Activated naive CD8-positive, alpha-beta T cell treated with anti-CD3 and anti-CD28 coated beads, Interleukin-2, amount 10 ng/mL, durations not matched to agents 7 days and 5 days (primary cell): ENCODE measurements at regions not wholly inside any gene's neighbourhood (a gene's known extent, or its start where the extent isn't known, plus 50 kb on each side); places are given as distances from the start of the nearest gene placed in this dataset.

Experiments used
- ATAC-seq: fragments of 150-1000 bp; cut with Tn5 transposase; one replicate; pipeline ENCODE4 v1.10.0; 2021; ENCODE audit warnings: low read depth, moderate library complexity
- POLR2A ChIA-PET: fragments of 350-600 bp; sonication (Branson Sonifier 250); formaldehyde crosslinking; loops from one replicate; lab custom pipeline; 2021; ENCODE audit warnings: antibody characterized with exemption; lab: Charles Lee
- DNase-seq: peaks from one replicate; pipeline ENCODE4 v3.0.0; 2021
- H3K27ac Mint-ChIP-seq: one replicate; pipeline ENCODE4 v1.8.0; 2022; ENCODE audit warnings: mild to moderate bottlenecking, mixed read lengths
- H3K27me3 Mint-ChIP-seq: one replicate; pipeline ENCODE4 v1.8.0; 2022; ENCODE audit warnings: mild to moderate bottlenecking, moderate library complexity, mixed read lengths
- H3K36me3 Mint-ChIP-seq: one replicate; pipeline ENCODE4 v1.8.0; 2021; ENCODE audit warnings: mild to moderate bottlenecking, mixed read lengths
- H3K4me1 Mint-ChIP-seq: one replicate; pipeline ENCODE4 v1.8.0; 2021; ENCODE audit warnings: mixed read lengths
- H3K4me3 Mint-ChIP-seq: one replicate; pipeline ENCODE4 v1.8.0; 2022; ENCODE audit warnings: mild to moderate bottlenecking, moderate library complexity, mixed read lengths
- H3K9me3 Mint-ChIP-seq: one replicate; pipeline ENCODE4 v1.8.0; 2021; ENCODE audit warnings: mixed read lengths

DNA sequence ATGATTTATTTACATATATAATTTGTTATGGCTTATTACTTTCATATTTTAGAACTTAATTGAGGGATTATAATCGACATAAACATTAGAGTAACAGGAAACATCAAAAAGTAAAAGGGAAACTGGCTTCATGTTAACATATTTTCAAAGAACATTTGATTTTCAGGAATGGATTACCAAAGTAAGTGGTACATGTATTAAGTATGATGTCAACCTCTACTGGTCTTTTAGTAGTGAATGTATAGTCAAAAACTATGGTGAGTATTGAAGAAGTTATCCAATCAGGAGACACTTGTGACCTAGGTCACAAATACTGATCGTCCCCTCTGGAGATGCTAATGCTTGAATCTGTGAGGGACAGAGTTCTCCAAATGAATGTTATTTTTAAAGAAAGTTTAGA is 768.9 kb upstream of the ADGRL4 start:
- H3K36me3 Mint-ChIP-seq = no peaks in the 10 kb centered on the region
- no peak overlapping the region for H3K27ac Mint-ChIP-seq
- H3K27me3 Mint-ChIP-seq = no peaks in the 10 kb centered on the region
- no peak for DNase-seq
- ATAC-seq = no peak
- H3K9me3 Mint-ChIP-seq = no peaks in the 10 kb centered on the region
- POLR2A ChIA-PET = no interaction called here
- H3K4me1 Mint-ChIP-seq = no peaks in the 10 kb centered on the region
- H3K4me3 Mint-ChIP-seq = no peak overlapping the region

DNA sequence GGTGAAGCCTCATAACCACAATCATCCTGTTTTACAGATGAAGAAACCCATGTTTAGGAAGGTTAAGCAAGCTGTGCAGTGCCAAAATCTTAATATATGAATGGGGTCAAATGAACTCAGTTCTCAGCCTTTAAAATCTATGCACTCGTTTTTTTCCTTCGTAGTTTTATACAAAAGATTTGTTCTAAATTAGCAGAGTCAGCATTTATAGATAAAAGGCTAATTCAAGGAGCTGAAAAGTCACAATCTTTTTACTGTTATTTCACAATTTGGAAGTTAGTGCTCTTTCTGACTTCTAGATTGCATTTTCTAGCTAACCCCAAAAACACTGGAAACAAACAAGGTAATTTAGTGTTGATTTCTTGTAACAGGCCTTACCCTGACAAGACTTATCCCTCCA is 766.9 kb upstream of the ADGRL4 start:
- Mint-ChIP-seq H3K27me3 (no peaks in the 10 kb centered on the region), H3K36me3 (no peaks in the 10 kb centered on the region), H3K9me3 (peaks cover 4% of the 10 kb centered on the region), H3K27ac (no peak overlapping the region), H3K4me1 (no peaks in the 10 kb centered on the region), H3K4me3 (no peak overlapping the region)
- DNase-seq (no peak), ATAC-seq (no peak)
- POLR2A ChIA-PET = no interaction called here

DNA sequence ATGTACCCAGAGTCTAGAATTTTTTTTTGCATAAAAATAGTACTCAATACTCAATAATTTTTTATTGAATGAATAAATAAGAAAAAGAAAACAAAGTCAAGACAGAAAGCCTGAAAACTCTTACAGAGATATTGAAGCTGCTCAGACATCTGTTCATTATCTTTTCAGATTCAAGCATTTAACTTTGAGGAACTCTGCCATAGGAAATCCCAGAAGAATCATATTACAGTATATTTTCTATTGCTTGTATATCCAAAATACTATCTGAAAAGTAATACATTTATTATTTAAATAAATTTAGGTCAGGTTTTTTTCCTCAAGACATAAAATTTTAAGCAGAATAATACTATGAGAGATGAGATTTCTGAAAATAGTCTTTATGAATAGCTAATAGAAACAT is 755.9 kb upstream of the ADGRL4 start:
- no peaks in the 10 kb centered on the region for H3K36me3 Mint-ChIP-seq
- H3K27me3 Mint-ChIP-seq = no peaks in the 10 kb centered on the region
- H3K4me1 Mint-ChIP-seq = no peaks in the 10 kb centered on the region
- H3K9me3 Mint-ChIP-seq = peaks cover 5% of the 10 kb centered on the region
- DNase-seq = no peak
- POLR2A ChIA-PET = no interaction called here
- no peak overlapping the region for H3K27ac Mint-ChIP-seq
- ATAC-seq = no peak
- H3K4me3 Mint-ChIP-seq = no peak overlapping the region

DNA sequence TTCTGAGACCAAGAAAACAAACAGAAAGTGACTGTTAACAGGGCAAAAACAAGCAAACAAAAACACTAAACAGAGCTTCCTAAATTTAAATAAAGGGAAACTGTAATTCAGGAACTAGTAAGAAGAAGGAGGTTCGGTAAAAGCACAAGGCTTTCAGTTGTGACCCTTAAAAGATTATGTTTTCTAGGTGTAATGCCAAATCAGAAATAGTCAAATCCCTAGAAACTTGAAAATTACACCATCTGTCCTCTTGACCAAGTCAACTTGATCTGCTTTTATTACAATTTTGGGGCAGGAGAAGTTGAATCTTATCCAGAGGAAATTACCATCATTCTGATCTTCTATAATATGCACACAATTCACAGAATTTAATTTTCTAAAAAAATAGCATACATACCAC is 754.0 kb upstream of the ADGRL4 start:
- Mint-ChIP-seq H3K36me3 (no peaks in the 10 kb centered on the region), H3K27ac (no peak overlapping the region), H3K27me3 (no peaks in the 10 kb centered on the region), H3K4me1 (no peaks in the 10 kb centered on the region), H3K4me3 (no peak overlapping the region), H3K9me3 (peaks cover 1% of the 10 kb centered on the region)
- POLR2A ChIA-PET = no interaction called here
- no peak for DNase-seq
- ATAC-seq = no peak

DNA sequence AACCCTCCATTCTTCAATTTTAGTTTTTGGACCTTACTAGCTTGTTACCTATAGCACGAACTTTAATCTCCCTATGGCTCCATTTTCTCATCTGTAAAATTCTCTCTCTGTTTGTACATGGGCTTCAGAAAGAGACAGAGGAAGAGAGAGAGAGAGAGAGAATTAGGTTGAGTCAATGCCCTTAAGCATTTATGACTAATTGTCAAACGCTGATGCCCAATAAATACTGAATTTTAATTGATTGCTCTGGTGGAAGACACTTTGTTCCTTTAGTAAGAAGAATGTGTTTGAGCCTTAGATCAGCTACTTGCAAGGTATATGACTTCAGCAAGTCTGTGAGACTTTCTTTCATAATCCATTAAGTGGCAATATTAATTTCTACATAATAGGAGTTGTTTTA is 743.1 kb upstream of the ADGRL4 start:
- ATAC-seq (no peak), DNase-seq (no peak)
- POLR2A ChIA-PET = no interaction called here
- Mint-ChIP-seq H3K9me3 (peaks cover 2% of the 10 kb centered on the region), H3K36me3 (no peaks in the 10 kb centered on the region), H3K4me1 (no peaks in the 10 kb centered on the region), H3K27me3 (no peaks in the 10 kb centered on the region), H3K4me3 (no peak overlapping the region), H3K27ac (no peak overlapping the region)

DNA sequence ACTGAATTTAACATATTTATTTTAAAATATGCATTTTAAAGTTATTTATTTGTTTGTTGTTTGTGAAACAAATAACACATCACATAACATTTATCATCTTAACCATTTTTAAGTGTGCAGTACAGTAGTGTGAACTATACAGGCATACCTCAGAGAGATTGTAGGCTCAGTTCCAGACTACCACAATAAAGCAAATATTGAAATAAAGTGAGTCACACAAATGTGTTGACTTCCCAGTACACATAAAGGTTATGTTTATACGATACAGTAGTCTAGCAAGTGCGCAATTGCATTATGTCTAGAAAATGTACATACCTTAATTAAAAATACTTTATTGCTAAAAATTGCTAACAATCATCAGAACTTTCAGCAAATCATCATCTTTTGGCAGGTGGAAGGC is 739.4 kb upstream of the ADGRL4 start:
- H3K27ac Mint-ChIP-seq = no peak overlapping the region
- H3K9me3 Mint-ChIP-seq = peaks cover 2% of the 10 kb centered on the region
- no peaks in the 10 kb centered on the region for H3K4me1 Mint-ChIP-seq

DNA sequence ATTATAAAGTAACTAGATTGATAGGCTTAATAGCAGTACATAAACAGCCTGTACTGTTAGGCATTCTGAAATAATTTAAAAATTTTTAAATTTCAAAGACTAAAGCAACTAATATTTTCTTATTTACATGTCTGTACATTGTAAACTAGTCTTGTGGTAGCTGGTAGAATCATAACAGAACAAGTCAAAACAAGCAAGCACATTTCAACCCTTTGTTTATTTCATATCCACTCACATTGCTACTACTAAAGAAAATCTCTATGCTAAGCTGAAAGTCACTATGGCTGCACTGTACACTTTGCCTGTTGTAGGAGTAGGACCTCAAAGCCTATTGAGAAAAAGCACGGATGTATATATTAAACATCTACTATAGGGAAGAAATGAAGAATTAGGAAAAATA is 738.2 kb upstream of the ADGRL4 start:
- Mint-ChIP-seq H3K4me3 (no peak overlapping the region), H3K27ac (no peak overlapping the region), H3K4me1 (no peaks in the 10 kb centered on the region), H3K36me3 (no peaks in the 10 kb centered on the region), H3K27me3 (no peaks in the 10 kb centered on the region), H3K9me3 (no peaks in the 10 kb centered on the region)
- ATAC-seq = no peak
- POLR2A ChIA-PET = no interaction called here
- DNase-seq = no peak

More for the DNA sequence above, 739.4 kb upstream of the ADGRL4 start:
- DNase-seq (no peak), ATAC-seq (no peak)
- Mint-ChIP-seq H3K36me3 (no peaks in the 10 kb centered on the region), H3K27me3 (no peaks in the 10 kb centered on the region), H3K4me3 (no peak overlapping the region)
- POLR2A ChIA-PET = no interaction called here

DNA sequence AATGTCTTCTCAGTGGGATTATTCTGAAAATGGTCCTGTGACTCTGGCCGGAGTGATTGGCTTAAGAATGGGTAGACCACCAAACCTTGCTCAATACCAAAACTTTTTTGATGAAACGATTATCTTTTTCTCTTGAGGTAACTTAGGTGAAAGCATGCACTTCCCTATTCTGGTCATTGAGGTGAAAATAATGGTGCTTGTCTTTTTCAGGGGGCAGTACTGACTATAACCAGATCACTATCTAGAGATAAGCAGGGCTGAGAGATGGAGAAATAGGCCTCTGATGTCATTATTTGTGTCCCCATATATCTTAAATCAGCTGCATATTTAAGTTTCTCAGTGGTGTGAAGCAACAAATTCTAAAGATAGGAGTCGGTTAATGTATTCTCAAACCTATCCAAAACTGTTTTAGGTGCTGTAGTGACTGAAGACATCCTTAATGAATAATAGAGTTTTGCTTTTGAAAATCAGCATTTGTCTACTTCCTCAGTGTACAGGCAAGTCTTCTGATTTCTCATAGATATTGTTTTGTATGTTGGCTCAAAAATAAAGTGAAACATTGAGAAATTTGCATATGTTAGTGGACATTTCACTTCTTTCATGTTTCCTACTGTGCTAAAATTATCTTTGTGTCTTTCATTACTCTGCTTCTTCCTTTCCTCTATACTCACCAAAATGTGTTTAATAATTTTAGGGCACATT is 735.3 kb upstream of the ADGRL4 start:
- Mint-ChIP-seq H3K4me1 (no peaks in the 10 kb centered on the region), H3K27me3 (no peaks in the 10 kb centered on the region), H3K36me3 (no peaks in the 10 kb centered on the region), H3K4me3 (no peak overlapping the region), H3K27ac (no peak overlapping the region), H3K9me3 (peaks cover 3% of the 10 kb centered on the region)
- DNase-seq = no peak
- POLR2A ChIA-PET = no interaction called here
- no peak for ATAC-seq

DNA sequence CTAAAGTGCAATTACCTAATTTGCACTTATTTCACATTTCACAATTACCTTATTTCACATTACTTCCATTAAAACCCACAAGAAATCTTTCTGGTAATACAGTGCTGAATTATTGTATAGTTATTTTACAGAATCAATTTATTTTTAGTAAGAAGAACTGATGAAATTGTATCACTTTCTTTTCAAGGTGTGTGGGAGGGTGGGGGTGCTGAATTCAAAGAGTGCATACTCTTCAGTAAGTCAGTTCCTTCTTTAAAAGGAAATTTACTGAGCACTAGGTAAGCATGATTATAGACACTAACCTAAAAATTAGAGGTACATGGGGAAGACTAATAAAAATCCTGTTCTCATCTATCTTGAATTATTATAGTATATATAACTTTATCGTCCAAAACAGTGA is 731.6 kb upstream of the ADGRL4 start:
- Mint-ChIP-seq H3K4me3 (no peak overlapping the region), H3K36me3 (no peaks in the 10 kb centered on the region), H3K4me1 (no peaks in the 10 kb centered on the region), H3K9me3 (peaks cover 3% of the 10 kb centered on the region), H3K27ac (no peak overlapping the region), H3K27me3 (no peaks in the 10 kb centered on the region)
- POLR2A ChIA-PET = no interaction called here
- DNase-seq = no peak
- ATAC-seq = no peak

DNA sequence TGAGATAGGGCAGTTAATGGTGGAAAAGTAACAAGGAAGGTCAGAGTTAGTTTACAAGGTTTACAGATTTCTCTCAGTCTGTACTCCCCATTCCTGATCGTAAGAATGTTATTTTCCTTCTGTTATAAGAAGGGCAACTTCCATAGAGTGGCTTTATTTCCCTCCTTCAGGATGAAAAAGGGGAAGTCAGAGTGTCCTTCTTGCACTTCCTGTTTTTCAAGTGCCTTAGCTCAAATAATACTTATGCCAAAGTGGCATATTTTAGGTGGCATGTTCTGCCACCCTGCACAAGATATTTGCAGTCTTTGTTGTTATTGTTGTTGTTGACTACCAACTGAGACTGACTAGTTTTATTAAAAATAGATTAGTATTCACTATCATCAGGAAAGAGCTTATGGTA is 730.7 kb upstream of the ADGRL4 start:
- POLR2A ChIA-PET = no interaction called here
- H3K4me1 Mint-ChIP-seq = no peaks in the 10 kb centered on the region
- H3K4me3 Mint-ChIP-seq = no peak overlapping the region
- DNase-seq = no peak
- H3K27me3 Mint-ChIP-seq = no peaks in the 10 kb centered on the region
- H3K9me3 Mint-ChIP-seq = peaks cover 3% of the 10 kb centered on the region
- H3K27ac Mint-ChIP-seq = no peak overlapping the region
- ATAC-seq = no peak
- H3K36me3 Mint-ChIP-seq = no peaks in the 10 kb centered on the region

DNA sequence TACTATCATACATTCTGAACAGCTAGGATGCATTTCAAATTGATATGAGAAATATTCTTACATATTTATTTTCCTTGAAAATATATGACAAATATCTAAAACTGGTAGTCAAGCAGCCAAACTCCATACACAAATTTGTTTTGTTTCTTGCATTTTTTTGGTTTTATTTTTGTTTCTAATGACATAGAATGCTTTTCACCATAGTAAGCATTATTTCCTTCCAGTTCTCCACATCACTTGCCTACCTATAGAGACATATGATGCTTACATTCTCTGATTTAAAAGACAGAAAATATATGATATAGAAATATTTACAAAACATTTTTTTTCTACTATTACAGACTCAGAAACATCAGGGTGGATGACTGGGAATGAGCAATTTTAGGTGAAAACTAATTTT is 726.4 kb upstream of the ADGRL4 start:
- no peaks in the 10 kb centered on the region for H3K4me1 Mint-ChIP-seq
- no peak overlapping the region for H3K4me3 Mint-ChIP-seq
- H3K36me3 Mint-ChIP-seq = no peaks in the 10 kb centered on the region
- no peak overlapping the region for H3K27ac Mint-ChIP-seq
- ATAC-seq = no peak
- peaks cover 5% of the 10 kb centered on the region for H3K9me3 Mint-ChIP-seq
- DNase-seq = no peak
- no peaks in the 10 kb centered on the region for H3K27me3 Mint-ChIP-seq
- POLR2A ChIA-PET = no interaction called here

DNA sequence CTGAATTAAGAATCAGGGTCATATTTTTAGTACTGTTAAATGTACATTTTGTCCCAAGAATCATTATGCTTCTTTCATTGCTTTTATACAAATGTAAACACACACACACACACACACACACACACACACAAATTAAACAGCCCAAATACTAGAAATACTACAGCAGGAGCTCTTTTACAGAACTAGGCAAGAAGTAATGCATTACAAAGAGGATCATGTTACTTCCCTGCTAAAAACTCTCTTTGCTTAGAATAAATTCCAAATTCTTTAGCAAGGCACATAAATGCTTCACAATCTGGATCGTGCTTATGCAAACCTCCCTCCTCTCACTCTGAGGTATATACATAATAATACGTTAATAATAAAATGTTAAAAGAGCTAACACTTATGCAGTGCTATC is 720.4 kb upstream of the ADGRL4 start:
- no peak for DNase-seq
- Mint-ChIP-seq H3K36me3 (no peaks in the 10 kb centered on the region), H3K27ac (no peak overlapping the region), H3K4me1 (no peaks in the 10 kb centered on the region), H3K4me3 (no peak overlapping the region), H3K9me3 (peaks cover 2% of the 10 kb centered on the region), H3K27me3 (no peaks in the 10 kb centered on the region)
- POLR2A ChIA-PET = no interaction called here
- ATAC-seq = no peak

DNA sequence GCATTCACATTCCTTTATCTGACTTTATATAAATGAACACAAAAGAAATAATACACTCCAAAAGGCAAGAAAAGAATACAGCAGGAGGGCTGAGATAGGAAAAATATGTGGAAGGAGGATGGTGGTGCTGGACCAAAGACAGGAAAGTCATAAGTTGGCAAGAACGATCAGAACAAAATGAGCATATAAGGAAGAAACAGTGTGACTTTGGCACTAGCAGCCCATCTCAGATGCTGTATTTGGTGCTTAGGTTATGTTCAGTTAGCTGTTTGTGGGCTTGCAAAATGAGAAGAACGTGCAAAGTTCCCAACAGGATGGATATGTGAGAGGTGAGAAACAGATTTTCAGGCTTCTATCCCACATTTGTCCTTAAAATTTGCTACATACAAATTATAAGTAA is 719.8 kb upstream of the ADGRL4 start:
- POLR2A ChIA-PET = no interaction called here
- DNase-seq (no peak), ATAC-seq (no peak)
- Mint-ChIP-seq H3K4me1 (no peaks in the 10 kb centered on the region), H3K4me3 (no peak overlapping the region), H3K36me3 (no peaks in the 10 kb centered on the region), H3K27me3 (no peaks in the 10 kb centered on the region), H3K27ac (no peak overlapping the region), H3K9me3 (peaks cover 2% of the 10 kb centered on the region)

DNA sequence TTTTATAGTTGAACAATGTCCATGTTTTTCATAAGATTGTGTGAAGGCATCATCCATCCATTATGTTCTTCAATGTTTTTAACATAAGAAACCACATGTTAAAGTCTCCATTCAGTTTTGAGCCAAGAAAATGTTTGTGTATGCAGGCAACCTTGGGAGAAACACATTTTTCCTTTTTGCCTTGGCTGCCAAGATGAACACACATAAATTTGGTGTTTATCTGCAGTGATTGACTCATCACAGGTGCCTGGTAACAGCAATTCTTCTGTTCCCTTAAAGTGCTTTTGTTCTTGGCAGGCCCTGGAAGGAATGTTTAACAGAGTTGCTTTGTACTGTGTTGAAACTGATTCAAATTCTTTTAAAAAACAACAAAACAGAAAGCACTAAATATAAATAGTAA is 709.9 kb upstream of the ADGRL4 start:
- Mint-ChIP-seq H3K9me3 (peaks cover 4% of the 10 kb centered on the region), H3K4me1 (no peaks in the 10 kb centered on the region), H3K27me3 (no peaks in the 10 kb centered on the region), H3K27ac (no peak overlapping the region), H3K4me3 (no peak overlapping the region), H3K36me3 (no peaks in the 10 kb centered on the region)
- DNase-seq (no peak), ATAC-seq (no peak)
- POLR2A ChIA-PET = no interaction called here

DNA sequence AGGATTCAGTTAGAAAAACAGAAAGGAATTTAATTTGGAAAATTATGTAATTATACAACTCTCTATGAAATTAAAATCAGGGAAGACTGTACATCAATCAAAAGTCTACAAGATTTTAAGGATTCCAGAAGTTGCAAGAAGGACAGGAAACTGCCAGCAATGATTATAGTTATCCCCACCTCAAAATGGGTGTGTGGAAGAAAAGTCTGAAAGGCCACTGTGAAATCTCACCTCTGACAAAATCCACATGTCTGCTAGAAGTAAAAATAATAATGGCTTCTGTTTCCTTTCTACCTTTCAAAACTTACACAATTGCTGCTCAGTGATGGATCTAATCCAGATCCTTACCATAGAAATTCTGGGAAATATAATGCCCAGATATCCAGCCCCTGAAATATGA is 708.1 kb upstream of the ADGRL4 start:
- DNase-seq (no peak), ATAC-seq (no peak)
- H3K9me3 Mint-ChIP-seq = peaks cover 4% of the 10 kb centered on the region
- no peaks in the 10 kb centered on the region for H3K36me3 Mint-ChIP-seq
- H3K4me1 Mint-ChIP-seq = no peaks in the 10 kb centered on the region
- POLR2A ChIA-PET = no interaction called here
- H3K27ac Mint-ChIP-seq = no peak overlapping the region
- no peak overlapping the region for H3K4me3 Mint-ChIP-seq
- no peaks in the 10 kb centered on the region for H3K27me3 Mint-ChIP-seq
